ENCODE measurements at regions not wholly inside any gene's neighbourhood (a gene's known extent, or its start where the extent isn't known, plus 50 kb on each side); places are given as distances from the start of the nearest gene placed in this dataset.

DNA sequence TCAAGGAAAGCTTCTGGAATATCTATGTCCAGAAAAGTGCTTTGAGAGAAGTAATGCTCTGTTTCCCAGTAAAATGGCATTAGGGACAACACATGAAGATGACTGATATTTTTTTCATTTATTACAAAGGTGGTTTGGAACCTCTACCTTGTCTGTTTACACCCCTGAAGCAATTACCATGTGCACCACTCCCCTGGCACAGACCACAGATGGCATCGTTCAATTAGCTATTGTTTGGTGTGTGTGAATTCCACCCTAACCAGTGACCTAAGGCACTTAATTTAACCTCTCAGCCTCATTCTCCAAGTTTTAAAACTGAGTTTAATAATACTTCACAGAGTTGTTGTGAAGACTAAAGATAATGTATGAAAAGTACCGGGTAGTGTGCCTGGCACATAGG lies 127.6 kb upstream of the BMAL1 start:
- Histone ChIP-seq H3K79me1 (ENCODE audit: low read depth in 1 of 2, low read length in 2 of 2) (no peaks in the 10 kb centered on the region), H2AFZ (replicated peaks; ENCODE audit: low read length, poor library complexity) (no peak overlapping the region), H2BK5ac (ENCODE audit: low read depth, low read length, poor library complexity, severe bottlenecking) (no peak overlapping the region), H3K18ac (ENCODE audit: low read depth, low read length) (no peak overlapping the region), H4K5ac (ENCODE audit: low read depth, low read length) (no peak overlapping the region), H2BK120ac (ENCODE audit: low read depth, low read length) (no peak overlapping the region), H3K4me1 (ENCODE audit: control insufficient read depth, insufficient read depth, low read length) (no peaks in the 10 kb centered on the region), H3K4ac (ENCODE audit: low read depth, low read length) (no peak overlapping the region), H3K9me1 (ENCODE audit: insufficient read depth, low read length) (no peaks in the 10 kb centered on the region), H2AK9ac (replicated peaks; ENCODE audit: low read depth, low read length, poor library complexity) (no peak overlapping the region), H3K4me2 (ENCODE audit: low read depth, low read length) (no peak overlapping the region), H2BK15ac (ENCODE audit: low read depth, low read length) (no peak overlapping the region), H3K36me3 (ENCODE audit: control insufficient read depth, insufficient read depth, low read length) (no peaks in the 10 kb centered on the region), H4K8ac (ENCODE audit: low read depth in 2 of 2, low read length in 2 of 2) (no peak overlapping the region), H3K27ac (ENCODE audit: insufficient read depth, low read length) (no peak overlapping the region), H4K91ac (ENCODE audit: insufficient read depth, low read depth, low read length) (no peak overlapping the region), H3K9ac (ENCODE audit: low read depth, low read length) (no peak overlapping the region), H4K20me1 (ENCODE audit: insufficient read depth, low read length) (no peaks in the 10 kb centered on the region), H2AK5ac (ENCODE audit: low read depth, low read length) (no peak overlapping the region), H3K27me3 (ENCODE audit: control insufficient read depth, insufficient read depth, low read length) (peaks cover 41% of the 10 kb centered on the region), H3K23ac (ENCODE audit: low read depth, low read length) (no peak overlapping the region), H2BK20ac (ENCODE audit: low read depth, low read length) (no peak overlapping the region), H3K9me3 (ENCODE audit: control insufficient read depth, insufficient read depth, low read length) (no peaks in the 10 kb centered on the region), H3K56ac (ENCODE audit: extremely low read depth, insufficient read depth, low read length) (no peak overlapping the region), H3K4me3 (ENCODE audit: insufficient read depth, low read depth, low read length) (no peak overlapping the region), H3K14ac (replicated peaks; ENCODE audit: low read depth, low read length) (no peak overlapping the region)
- DNase-seq (no peak), ATAC-seq (ENCODE audit: low read depth) (no peak)
- no peak for TF ChIP-seq MXI1 (IDR thresholded peaks at IDR 0.05; ENCODE audit: borderline replicate concordance, low read depth, low read length)
- no peak for TF ChIP-seq CEBPB (IDR thresholded peaks at IDR 0.05; ENCODE audit: low read depth, low read length)
- no peak for TF ChIP-seq NFE2L2 (IDR thresholded peaks at IDR 0.05; ENCODE audit: low read depth, low read length)
- no peak for TF ChIP-seq BHLHE40 (IDR thresholded peaks at IDR 0.05; ENCODE audit: low read depth, low read length)
- TF ChIP-seq, protein P1, sequence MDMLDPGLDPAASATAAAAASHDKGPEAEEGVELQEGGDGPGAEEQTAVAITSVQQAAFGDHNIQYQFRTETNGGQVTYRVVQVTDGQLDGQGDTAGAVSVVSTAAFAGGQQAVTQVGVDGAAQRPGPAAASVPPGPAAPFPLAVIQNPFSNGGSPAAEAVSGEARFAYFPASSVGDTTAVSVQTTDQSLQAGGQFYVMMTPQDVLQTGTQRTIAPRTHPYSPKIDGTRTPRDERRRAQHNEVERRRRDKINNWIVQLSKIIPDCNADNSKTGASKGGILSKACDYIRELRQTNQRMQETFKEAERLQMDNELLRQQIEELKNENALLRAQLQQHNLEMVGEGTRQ (IDR thresholded peaks at IDR 0.05; ENCODE audit: low read depth, low read length) = no peak
- TF ChIP-seq RCOR1 (IDR thresholded peaks at IDR 0.05; ENCODE audit: insufficient replicate concordance, low read length) = no peak
- TF ChIP-seq CHD1 (IDR thresholded peaks at IDR 0.05; ENCODE audit: low read depth, low read length) = no peak
- TF ChIP-seq SMC3 (IDR thresholded peaks at IDR 0.05; ENCODE audit: low read depth, low read length) = no peak
- no peak for TF ChIP-seq RAD21 (IDR thresholded peaks at IDR 0.05; ENCODE audit: low read length)
- TF ChIP-seq, protein P2, sequence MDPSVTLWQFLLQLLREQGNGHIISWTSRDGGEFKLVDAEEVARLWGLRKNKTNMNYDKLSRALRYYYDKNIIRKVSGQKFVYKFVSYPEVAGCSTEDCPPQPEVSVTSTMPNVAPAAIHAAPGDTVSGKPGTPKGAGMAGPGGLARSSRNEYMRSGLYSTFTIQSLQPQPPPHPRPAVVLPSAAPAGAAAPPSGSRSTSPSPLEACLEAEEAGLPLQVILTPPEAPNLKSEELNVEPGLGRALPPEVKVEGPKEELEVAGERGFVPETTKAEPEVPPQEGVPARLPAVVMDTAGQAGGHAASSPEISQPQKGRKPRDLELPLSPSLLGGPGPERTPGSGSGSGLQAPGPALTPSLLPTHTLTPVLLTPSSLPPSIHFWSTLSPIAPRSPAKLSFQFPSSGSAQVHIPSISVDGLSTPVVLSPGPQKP (IDR thresholded peaks at IDR 0.05; ENCODE audit: borderline replicate concordance, low read depth, low read length) = no peak
- no peak for TF ChIP-seq FOS (IDR thresholded peaks at IDR 0.05; ENCODE audit: low read depth, low read length)
- TF ChIP-seq POLR2A (IDR thresholded peaks at IDR 0.05; ENCODE audit: low read depth, low read length) = no peak
- TF ChIP-seq RFX5 (IDR thresholded peaks at IDR 0.05; ENCODE audit: low read depth, low read length) = no peak
- dilution Hi-C loops (cut with HindIII; ENCODE audit: low sequenced_read_pairs, unreplicated experiment) = loop anchor here (25.0 kb wide), 1 partner anchor 188 kb away; no protein-coding TSS in a partner anchor
- no CpG with 5 or more reads among the region's 2 CpGs for WGBS, 2 experiments (ENCODE audit: extremely low coverage in 2 of 2, insufficient read length in 1 of 2)
- in situ Hi-C loops (cut with MboI; ENCODE audit: low sequenced_read_pairs) = loop anchor here (5.0 to 25.0 kb wide), 2 partner anchors 183 to 838 kb away; no protein-coding TSS in a partner anchor
- BruUV-seq (replicated peaks) = no TSS peak
- ChIA-PET CTCF (interaction anchor here (3.3 kb wide), 1 partner anchor 186 kb away, joined by 10 read pairs; no protein-coding TSS in a partner anchor), POLR2A (ENCODE audit: unreplicated experiment) (interaction anchor here (0.6 kb wide), 1 partner anchor 902 kb away, joined by 3 read pairs; no protein-coding TSS in a partner anchor)
- intact Hi-C loops (cut with micrococcal nuclease) = no loop called here

Data from IMR-90 (cell line).